ENCODE measurements at regions not wholly inside any gene's neighbourhood (a gene's known extent, or its start where the extent isn't known, plus 50 kb on each side); places are given as distances from the start of the nearest gene placed in this dataset.
"Not testable (repeated sequence)": the region's sequence is repeated elsewhere in the genome, so short reads cannot be mapped to it uniquely, and the experiment has no call there.

- DNase-seq (ENCODE audit: low read depth in 2 of 2) = no peak
These were observed 91.5 kb upstream of the MLN start for GRCh38 chr6:33895296-33895695.

- DNase-seq (ENCODE audit: low read depth in 2 of 2) = no peak
These were observed 90.6 kb upstream of the MLN start for GRCh38 chr6:33894438-33894837.

- DNase-seq (ENCODE audit: low read depth in 2 of 2) = no peak
These were observed 89.0 kb upstream of the MLN start for GRCh38 chr6:33892581-33893346.

- no peak for DNase-seq (ENCODE audit: low read depth in 2 of 2)
These were observed 84.9 kb upstream of the MLN start for GRCh38 chr6:33888664-33889200.

GRCh38 chr6:33888183-33888582 is 84.4 kb upstream of the MLN start:
- DNase-seq (ENCODE audit: low read depth in 2 of 2) = no peak

GRCh38 chr6:33886673-33887144 is 82.9 kb upstream of the MLN start:
- no peak for DNase-seq (ENCODE audit: low read depth in 2 of 2)

- DNase-seq (ENCODE audit: low read depth in 2 of 2) = no peak
These were observed 81.6 kb upstream of the MLN start for GRCh38 chr6:33885132-33886057.

- DNase-seq (ENCODE audit: low read depth in 2 of 2) = not testable (repeated sequence)
These were observed 79.8 kb upstream of the MLN start for GRCh38 chr6:33883621-33884020.

- no peak for DNase-seq (ENCODE audit: low read depth in 2 of 2)
These were observed 78.4 kb upstream of the MLN start for GRCh38 chr6:33882154-33882553.

- DNase-seq (ENCODE audit: low read depth in 2 of 2) = no peak
These were observed 77.0 kb upstream of the MLN start for GRCh38 chr6:33880766-33881165.

- no peak for DNase-seq (ENCODE audit: low read depth in 2 of 2)
These were observed 76.4 kb upstream of the MLN start for GRCh38 chr6:33880104-33880678.

GRCh38 chr6:33878562-33878961 is 74.8 kb upstream of the MLN start:
- DNase-seq (ENCODE audit: low read depth in 2 of 2) = no peak

- DNase-seq (ENCODE audit: low read depth in 2 of 2) = no peak
These were observed 74.3 kb upstream of the MLN start for GRCh38 chr6:33877982-33878535.

- DNase-seq (ENCODE audit: low read depth in 2 of 2) = no peak
These were observed 71.9 kb upstream of the MLN start for GRCh38 chr6:33875696-33876095.

GRCh38 chr6:33875141-33875581 is 71.4 kb upstream of the MLN start:
- DNase-seq (ENCODE audit: low read depth in 2 of 2) = no peak

- DNase-seq (ENCODE audit: low read depth in 2 of 2) = no peak
These were observed 70.4 kb upstream of the MLN start for GRCh38 chr6:33874136-33874760.

- DNase-seq (ENCODE audit: low read depth in 2 of 2) = no peak
These were observed 69.0 kb upstream of the MLN start for GRCh38 chr6:33872761-33873160.

- no peak for DNase-seq (ENCODE audit: low read depth in 2 of 2)
These were observed 66.1 kb upstream of the MLN start for GRCh38 chr6:33869826-33870423.

- DNase-seq (ENCODE audit: low read depth in 2 of 2) = no peak
These were observed 65.3 kb upstream of the MLN start for GRCh38 chr6:33869121-33869520.

GRCh38 chr6:33868141-33868540 is 64.3 kb upstream of the MLN start:
- DNase-seq (ENCODE audit: low read depth in 2 of 2) = no peak
